SK-N-MC (cell line): ENCODE measurements at regions not wholly inside any gene's neighbourhood (a gene's known extent, or its start where the extent isn't known, plus 50 kb on each side); places are given as distances from the start of the nearest gene placed in this dataset.

Experiments
- EZH2 ChIP-seq: fragments of 200-600 bp; sonication (generic); IDR thresholded peaks from one replicate; pipeline ENCODE4 v1.6.1; 2017; ENCODE audit warnings: antibody characterized with exemption
- FOXP2 ChIP-seq: optimal IDR thresholded peaks from 2 replicates; pipeline ENCODE3; 2011; ENCODE audit warnings: mild to moderate bottlenecking, moderate library complexity; ENCODE audit not compliant: insufficient read depth; ENCODE audit errors: extremely low read length, control extremely low read depth
- POLR2AphosphoS5 ChIP-seq: IDR thresholded peaks from 2 replicates; pipeline ENCODE4 v1.6.1; 2012; ENCODE audit warnings: mild to moderate bottlenecking, low read depth, low read length, borderline replicate concordance

DNA sequence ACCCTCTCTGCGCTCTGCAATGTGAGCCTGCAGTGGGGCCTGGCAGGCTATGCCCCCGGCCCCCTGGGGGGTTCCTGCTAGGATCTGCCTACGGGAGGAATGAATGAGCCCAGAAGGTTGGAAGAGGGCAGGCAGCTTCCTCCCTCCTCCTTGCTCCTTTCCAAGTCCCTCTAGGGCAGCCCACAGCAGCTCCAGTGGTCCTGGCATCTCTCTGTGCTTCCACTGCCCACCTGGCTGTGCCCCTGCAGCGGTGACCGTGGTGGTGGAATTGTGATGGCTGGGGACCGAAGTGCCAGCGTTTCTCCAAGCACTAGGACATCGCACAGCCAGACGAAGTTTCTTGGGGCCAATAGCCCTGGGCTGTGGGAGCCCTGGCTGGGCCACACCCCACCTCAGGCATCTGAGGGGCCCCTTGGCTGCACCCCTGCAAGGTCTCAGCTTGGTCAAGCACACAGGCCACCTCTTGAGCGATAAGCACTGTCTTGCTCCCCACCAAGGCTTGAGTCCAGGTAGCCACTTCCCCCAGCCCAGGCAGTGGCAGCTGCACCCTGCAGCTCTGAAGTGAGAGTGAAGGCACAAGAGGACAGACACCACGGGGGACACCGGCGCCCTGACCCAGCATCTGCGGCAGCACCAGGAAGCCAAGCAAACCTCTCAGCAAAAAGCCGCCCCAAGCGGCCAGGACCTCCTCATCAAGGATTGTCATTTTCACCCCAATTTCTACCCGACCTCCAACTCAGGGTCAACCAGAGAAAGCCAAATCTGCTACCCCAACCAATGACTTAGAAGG is 346.3 kb downstream of the CTTN start:
- TF ChIP-seq EZH2: no peak
- no peak for TF ChIP-seq POLR2AphosphoS5
- no peak for TF ChIP-seq FOXP2
